ENCODE measurements at regions not wholly inside any gene's neighbourhood (a gene's known extent, or its start where the extent isn't known, plus 50 kb on each side); places are given as distances from the start of the nearest gene placed in this dataset.

DNA sequence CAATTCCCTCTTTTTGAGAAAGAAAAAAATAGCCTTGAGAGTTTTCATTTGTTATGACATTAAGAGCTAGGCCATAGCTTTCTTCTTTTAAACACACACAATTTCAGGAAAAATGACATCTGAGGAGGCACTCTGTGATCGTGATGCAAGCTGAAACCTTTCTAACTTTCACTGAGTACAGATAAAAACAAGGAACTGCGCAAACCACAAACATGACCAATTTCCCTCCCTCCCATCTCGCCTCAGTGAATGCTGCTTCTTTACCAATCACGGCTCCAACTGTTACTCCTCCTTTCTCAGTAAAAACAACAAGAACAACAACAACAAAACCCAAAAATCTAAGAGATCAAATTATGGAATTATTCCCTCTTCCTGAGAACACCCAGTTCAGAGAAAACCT, 626.8 kb downstream of the TLL1 start:
- no peak for DNase-seq

DNA sequence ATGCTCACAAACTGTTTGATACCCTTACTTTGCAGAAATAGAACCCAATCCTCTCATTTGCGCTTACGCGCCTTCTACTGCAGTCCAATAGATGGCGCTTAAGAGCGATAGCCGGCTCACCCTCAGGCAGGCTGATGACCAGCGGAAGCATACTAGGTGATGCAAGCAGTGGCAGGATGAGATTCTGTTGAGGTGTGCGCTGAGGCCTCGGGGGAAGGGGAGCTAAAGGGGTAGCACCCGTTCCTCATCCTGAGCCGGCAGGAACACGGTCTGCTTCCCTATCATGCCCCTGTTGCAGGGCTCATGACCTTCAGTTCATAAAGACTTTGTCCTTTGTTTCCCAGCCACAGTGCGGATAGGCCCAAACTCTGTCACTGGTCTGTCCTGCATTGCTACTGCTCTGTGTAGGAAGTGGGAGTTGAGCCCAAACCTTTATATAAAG, 628.9 kb downstream of the TLL1 start:
- peak; percentile 27 for DNase-seq

DNA sequence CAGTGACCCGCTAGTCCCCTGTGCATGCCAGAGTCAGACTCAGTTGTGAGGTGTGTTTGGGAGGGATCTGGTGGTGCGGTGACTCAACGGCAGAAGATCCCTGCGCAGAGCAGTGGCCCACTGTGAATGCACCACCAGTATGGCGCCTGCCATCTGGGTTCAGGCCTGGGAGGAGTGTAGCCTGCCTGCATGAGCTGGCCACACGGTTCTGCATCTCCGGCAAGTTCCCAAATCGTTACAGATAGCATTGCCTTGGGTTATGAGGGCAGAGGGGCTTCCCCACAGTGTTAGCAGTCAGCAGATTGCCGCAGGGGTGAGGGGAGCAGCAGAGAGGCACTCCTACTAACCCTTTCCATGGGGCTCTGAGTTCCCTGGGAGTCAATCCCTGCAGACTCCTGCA, 629.6 kb downstream of the TLL1 start:
- DNase-seq, result no peak

DNA sequence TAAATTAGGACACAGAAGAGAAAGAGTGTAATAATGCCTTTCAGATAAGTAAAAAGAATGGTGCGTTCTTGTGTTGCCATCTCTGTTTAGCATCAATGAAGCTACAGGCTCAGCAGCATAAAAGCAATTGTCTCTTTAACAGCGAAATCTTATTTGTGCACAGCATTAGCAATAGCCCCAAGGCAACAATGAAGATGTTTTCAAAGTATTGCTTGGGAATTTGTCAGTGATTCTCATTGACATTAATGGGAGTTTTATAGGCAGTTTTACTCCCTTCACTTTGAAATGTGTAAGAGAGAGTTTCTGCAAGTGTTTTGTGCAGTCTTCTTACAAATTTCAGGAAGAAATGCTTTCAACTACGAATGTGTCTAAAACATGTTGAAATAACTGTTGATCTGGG, 633.0 kb downstream of the TLL1 start:
- peak; percentile 11 for DNase-seq

DNA sequence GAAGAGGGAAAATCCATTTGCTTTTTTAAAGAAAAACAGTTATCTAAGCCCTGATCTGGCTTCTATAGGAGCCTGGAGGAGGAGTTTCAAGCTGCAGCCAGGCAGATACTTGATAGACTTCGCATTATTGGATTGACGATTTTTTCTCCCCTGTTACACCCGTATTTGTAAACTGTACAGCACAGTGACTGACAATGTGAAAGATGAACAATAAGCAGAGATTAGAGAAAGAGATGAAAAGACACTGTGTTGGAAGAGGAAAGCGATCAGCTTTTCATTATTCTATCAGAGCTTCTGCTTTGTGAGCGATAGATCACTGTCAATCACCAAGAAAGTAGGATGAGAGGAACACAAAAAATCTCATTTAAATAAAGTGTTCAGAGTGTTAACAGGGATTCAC, 639.2 kb downstream of the TLL1 start:
- DNase-seq, result no peak

DNA sequence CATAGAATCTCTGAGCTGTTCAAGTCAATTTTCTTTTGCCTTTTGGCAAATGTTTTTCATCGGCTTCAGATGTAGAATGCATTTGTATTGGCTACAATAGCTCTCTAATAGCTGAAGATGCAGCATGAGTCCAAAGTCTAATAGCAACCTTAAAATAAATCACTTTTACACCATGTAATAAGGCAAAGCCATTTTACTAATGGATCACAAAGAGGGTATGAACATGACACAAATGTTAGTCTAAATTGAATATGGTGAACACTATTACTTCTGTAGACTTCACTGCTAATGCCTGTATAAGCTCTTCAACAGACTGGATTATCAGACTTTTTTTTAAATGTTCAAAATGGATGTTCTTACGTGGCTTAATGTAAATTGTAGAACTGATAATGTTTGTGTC, 645.3 kb downstream of the TLL1 start:
- DNase-seq, result no peak

DNA sequence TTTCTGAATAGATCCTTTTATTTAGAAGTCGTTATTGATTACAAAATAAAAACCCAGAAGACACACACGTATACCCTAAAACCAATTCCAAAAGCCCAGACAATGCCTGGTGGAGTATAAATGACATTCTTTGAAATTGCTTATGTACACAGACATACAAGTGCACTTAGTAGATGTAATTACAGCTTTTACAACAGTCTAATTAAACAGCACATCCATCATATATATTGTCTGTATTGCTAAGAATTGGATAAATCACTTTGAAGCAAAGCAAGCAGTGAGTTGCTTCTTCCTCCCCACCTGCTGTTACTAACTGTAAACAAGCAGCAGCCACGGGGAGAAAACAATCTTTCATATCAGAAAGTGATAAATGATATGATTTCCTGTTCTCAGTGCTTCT, 645.7 kb downstream of the TLL1 start:
- no peak for DNase-seq

DNA sequence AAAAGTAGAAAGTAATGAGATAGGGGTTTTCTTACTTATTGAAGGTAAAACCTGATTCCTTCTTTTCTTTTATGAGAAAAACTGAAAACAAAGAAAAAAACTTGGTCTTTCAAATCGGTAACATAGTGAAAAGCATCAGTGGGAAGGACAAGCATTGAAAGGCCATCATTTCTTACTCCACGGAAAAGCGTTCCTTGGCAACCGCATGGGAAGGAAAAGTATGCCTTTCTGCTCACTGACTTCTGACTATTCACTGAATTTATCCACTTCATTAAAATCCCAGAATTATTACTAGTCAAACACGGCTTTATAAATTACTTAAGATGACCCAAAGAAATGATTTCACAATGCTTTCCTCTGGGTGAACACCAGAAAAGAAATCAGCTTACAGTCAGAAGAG, 646.7 kb downstream of the TLL1 start:
- DNase-seq, result no peak

DNA sequence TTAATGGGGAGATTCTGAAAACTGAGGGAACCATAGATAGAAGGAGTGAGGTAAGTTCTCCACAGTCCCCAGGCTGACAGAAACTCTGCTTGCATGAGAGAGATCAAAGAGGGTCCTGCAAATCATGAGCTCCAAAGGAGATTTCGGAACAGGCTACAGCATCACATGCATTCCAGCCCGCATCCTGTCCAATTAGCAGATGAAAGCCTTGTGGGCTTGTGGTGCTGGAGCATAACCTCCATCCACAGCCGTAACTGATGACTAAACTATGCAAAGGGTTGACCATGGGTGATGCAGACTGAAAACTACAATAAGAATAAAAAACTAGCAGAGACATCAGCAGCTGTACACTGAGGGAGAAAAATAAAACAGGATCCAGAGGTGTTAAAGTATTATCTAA, 654.5 kb downstream of the TLL1 start:
- peak; percentile 8 for DNase-seq

DNA sequence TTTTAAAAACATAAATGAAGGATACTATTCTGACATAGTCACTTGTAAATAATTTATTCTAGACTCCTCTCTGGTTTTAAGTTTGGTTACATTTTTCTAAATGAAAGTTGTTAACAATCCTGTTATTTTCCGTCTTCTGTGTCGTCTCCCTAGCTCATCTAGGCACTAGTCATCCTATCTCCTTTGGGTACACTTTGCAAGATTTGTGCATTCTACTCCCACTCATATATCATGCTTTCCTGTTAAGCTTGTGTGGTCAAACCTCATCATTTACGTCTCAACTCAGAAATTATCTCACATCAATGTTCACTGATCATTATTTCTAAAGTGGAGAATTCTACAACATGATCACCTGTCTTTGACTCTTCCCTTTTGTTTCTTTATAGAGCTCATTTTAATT, 658.7 kb downstream of the TLL1 start:
- no peak for DNase-seq

DNA sequence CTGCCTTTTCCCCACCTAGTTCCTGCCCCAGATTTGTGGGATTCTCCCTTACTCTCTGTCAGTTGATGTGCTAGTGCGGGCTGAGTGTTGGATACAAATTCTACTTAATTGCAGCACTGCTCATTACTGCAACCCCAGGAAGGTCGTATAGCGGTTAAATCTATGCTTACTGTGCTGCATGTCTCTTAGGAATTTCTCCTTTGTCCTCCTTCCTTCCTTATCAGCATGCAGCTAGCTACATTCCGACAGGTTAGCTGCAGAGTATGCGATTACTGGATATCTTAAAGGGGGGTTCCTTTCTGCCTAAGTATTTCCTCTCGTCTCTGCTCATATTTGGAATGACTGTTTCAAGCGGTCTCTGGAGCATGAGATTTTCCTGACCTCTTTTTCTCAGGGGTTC, 662.8 kb downstream of the TLL1 start:
- no peak for DNase-seq

DNA sequence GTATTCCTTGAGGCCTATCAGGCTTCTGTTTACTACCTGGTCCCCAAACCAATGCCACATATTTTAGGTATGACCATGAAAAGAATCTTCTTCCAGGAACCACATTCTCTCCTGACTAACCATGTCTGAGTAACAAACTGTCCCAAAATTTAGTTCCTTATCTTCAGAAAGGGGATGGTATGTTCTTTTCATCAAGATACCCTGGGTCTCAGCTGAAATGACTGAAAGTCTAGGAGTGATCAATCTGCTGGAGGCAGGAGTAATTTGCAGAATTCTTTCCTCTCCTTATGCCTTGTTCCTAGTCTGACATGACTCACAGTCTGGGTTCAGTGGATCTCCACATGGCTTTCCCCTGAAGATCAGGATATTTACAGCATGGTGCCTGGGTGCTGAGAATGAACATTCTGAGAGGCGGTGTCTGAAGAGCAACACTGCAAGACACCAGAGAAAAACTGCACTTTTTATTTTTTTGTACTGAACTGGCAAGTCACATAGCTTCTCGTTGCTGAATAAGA, 665.5 kb downstream of the TLL1 start:
- DNase-seq, result no peak

DNA sequence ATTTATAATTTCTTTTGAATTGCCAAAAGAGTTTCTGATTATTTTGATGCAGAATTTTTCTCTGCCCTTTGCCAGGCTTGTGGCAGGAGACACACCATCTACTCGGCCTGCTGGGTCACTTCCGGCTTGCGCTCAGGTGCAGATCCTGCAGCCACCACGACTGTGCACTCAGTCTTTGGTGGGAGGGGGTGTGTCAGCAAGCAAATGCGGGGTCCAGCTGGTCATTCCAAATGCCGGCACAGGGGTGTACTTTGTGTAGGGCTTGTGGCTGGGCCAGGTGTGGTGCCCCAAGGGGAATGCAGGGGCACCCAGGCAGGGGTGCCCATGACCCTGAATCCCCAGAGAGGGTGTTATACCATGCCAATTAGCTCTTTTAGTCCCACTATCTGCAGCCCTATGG, 673.0 kb downstream of the TLL1 start:
- no peak for DNase-seq

DNA sequence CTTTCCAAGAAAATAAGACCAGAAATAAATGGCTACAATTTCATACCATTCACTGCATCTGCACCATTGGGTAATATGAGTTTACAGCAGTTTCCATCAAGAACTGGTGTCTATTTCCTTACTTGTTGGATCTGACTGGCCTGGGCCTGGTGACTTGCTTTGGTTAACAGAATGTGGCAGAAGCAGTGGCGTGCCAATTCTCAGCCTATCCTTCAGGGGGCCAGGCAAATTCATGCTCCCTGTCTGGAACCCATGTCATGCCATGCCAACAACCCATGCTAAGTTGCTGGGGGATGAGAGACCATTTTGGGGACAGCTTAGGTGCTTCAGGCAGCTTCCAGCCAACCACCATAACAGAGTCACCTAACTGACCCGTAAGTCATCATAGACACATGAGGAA, 656.7 kb downstream of the SPOCK3 start:
- no peak for DNase-seq

DNA sequence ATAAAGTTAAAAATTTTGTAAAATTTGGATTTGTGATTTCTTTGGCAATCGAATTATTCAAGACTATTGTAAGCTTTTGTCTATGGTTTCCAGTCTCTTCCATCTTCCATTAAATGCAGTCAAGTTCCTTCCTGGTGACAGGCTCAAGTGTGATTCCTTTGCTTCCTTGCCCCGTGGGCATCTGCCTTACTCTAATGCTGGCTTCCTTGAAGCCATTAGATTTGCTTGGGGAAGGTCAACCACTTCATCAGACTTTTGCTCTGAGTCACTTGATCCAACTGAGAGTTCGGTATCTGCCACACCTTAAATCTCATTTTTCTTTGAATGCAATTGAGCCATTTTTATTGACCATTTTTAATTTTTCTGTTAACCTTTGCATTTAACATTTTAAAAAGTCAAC, 648.8 kb downstream of the SPOCK3 start:
- no peak for DNase-seq

DNA sequence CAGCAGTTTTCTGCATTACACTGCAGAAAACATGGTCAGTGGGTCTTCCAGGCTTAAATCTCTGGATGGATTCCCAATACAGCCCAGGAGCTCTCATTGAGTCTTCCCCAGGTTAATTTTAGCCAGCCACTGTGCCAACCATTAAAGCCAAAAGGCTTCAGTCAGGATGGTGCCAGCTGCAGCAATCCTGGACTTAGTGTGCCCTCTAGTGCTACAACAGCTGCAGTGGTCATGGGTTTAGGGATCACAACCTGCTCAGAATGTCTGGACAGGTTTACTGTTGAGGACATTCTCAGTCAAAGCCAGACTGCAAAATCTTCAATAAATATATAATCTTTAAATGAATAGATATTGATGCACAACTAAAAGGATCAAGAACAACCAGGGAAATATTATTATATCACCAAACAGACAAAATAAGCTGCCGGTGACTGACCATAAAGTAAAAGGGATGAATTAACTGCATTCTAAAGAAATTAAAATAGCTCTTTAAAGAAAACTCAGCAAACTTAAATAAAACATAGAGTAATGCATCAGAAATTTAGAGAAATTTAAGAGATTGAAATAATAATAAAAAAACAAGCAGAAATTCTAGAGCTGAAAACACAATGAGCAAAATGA, 639.9 kb downstream of the SPOCK3 start:
- DNase-seq, result peak; percentile 53

DNA sequence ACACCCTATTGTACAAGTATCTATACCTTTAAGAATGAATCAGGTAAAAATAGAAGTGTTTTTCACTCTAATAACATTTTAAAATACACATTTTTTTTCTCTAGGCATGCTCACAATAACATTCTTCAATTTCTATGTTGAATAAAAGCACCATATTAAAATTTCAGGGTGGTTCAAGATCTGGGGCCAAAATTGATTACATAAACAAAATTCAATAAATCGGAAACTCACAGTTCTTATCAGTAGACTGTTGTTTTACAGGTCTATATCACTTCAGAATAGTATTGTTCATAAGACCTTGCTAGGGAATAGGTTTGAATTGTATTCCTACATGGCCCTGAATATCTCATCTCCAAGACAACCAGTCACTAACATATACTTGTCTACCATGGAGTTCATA, 634.0 kb downstream of the SPOCK3 start:
- no peak for DNase-seq

DNA sequence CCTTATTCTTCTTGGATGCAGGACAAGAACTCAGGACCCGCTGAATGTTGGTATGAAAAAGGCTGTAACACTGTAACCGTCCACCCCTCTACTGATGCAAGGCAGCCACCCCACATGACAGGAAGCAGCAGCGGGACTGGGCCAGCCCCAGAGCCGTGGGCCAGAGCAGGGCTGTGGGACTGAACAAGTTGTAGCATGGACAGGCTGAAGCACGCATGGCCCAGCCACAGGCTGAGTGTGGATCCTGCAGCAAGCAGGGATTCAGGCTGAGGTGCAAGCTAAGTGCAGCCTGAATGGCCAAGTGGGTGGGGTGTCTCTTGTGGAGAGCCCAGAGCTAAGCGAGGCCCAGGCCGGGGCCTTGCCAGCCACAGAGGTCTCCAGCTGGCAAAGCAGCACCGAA, 632.2 kb downstream of the SPOCK3 start:
- DNase-seq, result no peak

DNA sequence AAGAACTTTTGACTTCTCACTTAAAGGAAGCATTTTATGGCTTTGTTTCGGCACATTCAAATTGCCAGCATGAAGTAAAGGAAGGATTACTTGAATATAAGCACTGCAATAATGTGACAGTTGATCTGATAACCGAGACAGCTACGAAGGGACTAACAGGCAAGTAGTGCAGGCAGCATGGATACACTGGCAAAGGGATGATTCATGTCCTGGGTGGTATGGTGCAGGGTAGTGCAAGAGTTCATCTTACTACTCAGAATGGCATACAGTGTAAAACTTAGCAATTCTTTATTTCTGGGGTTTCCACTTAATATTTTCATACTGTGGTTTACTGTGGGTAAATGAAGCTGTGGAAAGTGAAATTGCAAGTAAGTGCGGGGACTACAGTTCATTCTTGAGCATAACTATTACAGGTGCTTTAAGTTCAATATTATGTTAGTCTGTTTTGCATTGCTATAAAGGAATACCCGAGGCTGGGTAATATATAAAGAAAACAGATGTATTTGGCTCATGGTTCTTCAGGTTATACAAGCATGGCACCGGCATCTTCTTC, 611.8 kb downstream of the SPOCK3 start:
- peak; percentile 1 for DNase-seq

DNA sequence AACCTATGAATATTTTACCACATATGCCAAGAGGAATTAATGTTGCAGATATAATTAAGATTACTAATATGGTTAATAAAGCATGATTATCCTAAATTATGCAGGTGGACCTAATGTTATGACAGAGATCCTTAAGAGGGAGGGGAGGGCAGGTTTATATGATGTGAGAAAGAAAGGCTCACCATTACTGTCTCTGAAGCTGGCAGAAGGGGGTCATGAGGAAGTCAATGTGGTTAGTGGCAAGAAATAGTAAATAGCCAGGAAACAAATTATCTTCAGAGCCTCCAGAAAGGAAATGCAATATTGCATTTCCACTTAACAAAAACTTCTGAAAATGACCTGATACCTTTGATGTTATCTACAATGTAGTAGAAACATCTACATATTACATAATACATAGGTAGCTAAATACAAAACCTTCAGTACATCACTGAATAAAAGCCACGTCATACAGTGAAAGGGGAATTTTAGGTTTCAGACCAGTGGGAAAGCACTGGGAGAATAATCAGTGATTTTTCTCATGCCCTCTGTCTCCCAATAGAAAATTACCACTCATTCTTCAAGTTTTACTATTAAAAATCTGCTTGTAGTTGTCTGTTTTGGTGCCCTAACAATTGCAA, 609.2 kb downstream of the SPOCK3 start:
- DNase-seq, result no peak

DNA sequence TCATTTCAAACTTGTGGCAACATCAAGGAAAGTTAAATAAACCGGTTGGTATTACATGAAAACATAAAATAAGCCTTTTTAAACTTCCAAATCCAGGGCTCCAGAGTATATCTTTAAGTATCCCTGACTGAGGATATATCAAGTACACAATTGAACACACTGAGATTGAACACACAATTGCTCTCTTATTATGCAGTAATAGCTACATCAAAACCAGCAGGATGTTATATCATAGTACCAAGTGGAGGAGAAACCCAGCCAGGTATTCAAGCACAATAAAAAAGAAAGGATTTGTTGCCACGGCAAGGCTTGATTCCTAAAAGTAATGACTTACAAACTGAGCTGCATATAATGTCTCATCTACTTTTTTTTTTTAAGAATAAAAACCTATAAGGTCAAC, 605.8 kb downstream of the SPOCK3 start:
- no peak for DNase-seq

DNA sequence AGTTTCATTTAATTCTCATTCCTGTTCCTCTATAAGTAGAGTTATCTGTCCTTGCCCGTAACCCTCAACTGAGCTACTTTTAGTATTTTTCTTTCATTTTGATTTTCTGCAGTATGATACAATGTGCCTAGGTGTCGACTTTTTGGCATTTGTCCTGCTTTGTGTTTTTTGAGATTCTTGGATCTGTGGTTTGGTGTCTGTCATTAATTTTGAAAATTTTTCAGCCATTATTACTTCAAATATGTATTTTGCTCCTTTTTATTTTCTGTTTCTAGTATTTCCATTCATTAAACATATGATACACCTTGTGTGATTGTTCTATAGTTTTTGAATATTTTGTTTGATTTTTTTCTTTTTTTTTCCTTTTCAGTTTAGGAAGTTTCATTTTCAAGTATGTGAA, 598.9 kb downstream of the SPOCK3 start:
- no peak for DNase-seq

DNA sequence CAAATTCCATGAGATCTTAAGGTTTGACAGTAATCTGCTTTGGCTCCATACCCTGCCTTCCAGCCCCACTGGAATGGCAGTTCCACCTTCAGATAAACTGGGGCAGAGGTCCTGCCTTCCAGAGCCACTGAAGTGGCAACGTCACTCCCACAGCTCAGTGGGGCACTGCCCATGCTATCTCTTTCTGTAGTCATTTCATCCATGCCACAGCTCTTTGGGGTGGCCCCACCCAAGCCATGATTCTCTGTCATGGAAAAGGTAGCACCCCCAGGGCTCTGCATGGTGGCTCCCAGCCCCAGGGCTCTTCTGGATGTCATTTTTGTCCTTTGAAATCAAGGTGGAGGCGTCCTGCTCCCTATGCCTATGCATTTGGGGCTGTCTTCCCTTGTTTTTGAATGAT, 596.5 kb downstream of the SPOCK3 start:
- no peak for DNase-seq

DNA sequence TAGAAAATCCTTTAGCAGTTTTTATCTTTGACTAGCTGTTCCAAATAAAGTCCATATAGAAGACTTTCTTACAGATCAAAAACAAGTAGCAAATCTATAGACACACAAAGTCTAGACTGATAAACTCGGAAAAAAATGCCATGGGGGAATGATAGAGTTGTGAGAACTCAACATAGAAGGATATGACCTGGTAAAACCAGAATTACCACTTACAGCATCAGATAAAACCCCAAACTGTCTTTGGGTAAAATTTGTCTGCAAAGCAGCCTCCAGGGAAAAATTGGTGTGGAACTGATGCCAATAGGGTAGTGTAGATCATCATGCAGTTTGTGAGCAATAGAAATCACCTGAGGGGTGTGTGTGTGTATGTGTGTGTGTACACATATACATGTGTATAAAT, 579.1 kb downstream of the SPOCK3 start:
- no peak for DNase-seq

DNA sequence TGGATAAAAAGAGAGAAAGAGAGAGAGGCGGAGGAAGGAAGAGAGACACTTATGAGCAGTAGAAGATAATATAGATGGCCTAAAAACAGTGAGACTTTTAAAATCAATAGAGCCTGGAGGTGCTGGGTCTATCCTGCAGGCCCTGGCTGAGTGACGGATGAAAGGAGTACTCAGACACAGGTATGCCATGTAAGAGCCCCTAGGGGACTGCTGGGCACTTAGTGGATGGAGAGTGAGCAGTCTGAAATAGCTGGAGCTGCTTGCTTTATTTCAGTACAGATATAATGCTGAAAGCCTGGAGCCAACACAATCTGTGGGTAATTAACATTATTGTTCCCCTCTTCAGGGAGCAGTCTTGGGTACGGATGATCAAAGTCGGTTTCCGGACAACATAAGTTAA, 578.6 kb downstream of the SPOCK3 start:
- DNase-seq, result peak; percentile 8
